Mesenchymal stem cell (in vitro differentiated cells and primary cell): ENCODE measurements at regions not wholly inside any gene's neighbourhood (a gene's known extent, or its start where the extent isn't known, plus 50 kb on each side); places are given as distances from the start of the nearest gene placed in this dataset.

Experiments
- DNase-seq: peaks from one replicate; pipeline ENCODE4 v3.0.0-alpha.2; 2013
- H2AFZ ChIP-seq: one replicate; pipeline ENCODE4 v1.6.1; 2013; ENCODE audit warnings: low read depth, mild to moderate bottlenecking, control low read depth, inconsistent platforms, low read length, moderate library complexity
- H2AK5ac ChIP-seq: 2 replicates; pipeline ENCODE4 v1.6.1; 2013; ENCODE audit warnings: low read length, moderate library complexity, mild to moderate bottlenecking, inconsistent platforms; ENCODE audit not compliant: severe bottlenecking
- H2BK120ac ChIP-seq: one replicate; pipeline ENCODE4 v1.6.1; 2013; ENCODE audit warnings: low read depth, mild to moderate bottlenecking, inconsistent platforms, low read length, moderate library complexity
- H2BK12ac ChIP-seq, 2 experiments: one replicate each; pipeline ENCODE4 v1.6.1; 2013; ENCODE audit warnings: inconsistent platforms in 2 of 2, low read length in 2 of 2, mild to moderate bottlenecking in 2 of 2, moderate library complexity in 2 of 2, control low read depth in 1 of 2
- H2BK15ac ChIP-seq: one replicate; pipeline ENCODE4 v1.6.1; 2013; ENCODE audit warnings: mild to moderate bottlenecking, low read depth, inconsistent platforms; ENCODE audit not compliant: poor library complexity, severe bottlenecking
- H2BK5ac ChIP-seq: 2 replicates; pipeline ENCODE4 v1.6.1; 2013; ENCODE audit warnings: low read depth, mild to moderate bottlenecking, low read length, control low read depth, inconsistent platforms; ENCODE audit not compliant: poor library complexity, severe bottlenecking
- H3K14ac ChIP-seq, 2 experiments: one replicate each; pipeline ENCODE4 v1.6.1; 2013; ENCODE audit warnings: inconsistent platforms in 2 of 2, low read length in 2 of 2, control low read depth in 1 of 2, mild to moderate bottlenecking in 1 of 2, moderate library complexity in 1 of 2
- H3K18ac ChIP-seq, 2 experiments: one replicate each; pipeline ENCODE4 v1.6.1; 2013; ENCODE audit warnings: inconsistent platforms in 2 of 2, low read length in 2 of 2, control low read depth in 1 of 2, low read depth in 1 of 2, mild to moderate bottlenecking in 1 of 2
- H3K23ac ChIP-seq, 2 experiments: one replicate each; pipeline ENCODE4 v1.6.1; 2013; ENCODE audit warnings: inconsistent platforms in 2 of 2, low read length in 2 of 2, mild to moderate bottlenecking in 2 of 2, moderate library complexity in 2 of 2, control low read depth in 1 of 2
- H3K27ac ChIP-seq: 2 replicates; pipeline ENCODE4 v1.5.1; 2013; ENCODE audit warnings: mild to moderate bottlenecking, moderate library complexity, low read length, control low read depth, inconsistent platforms; ENCODE audit not compliant: poor library complexity, severe bottlenecking
- H3K27me3 ChIP-seq, 2 experiments: 2 replicates each; pipeline versions ENCODE4 v1.6.1 to v1.7.0; 2013; ENCODE audit warnings: low read length in 2 of 2, mild to moderate bottlenecking in 2 of 2, moderate library complexity in 2 of 2, control low read depth in 1 of 2, inconsistent platforms in 1 of 2; ENCODE audit not compliant: control insufficient read depth in 1 of 2, insufficient read depth in 1 of 2
- H3K36me3 ChIP-seq, 2 experiments: 2 replicates each; pipeline versions ENCODE4 v1.6.1 to v1.7.0; 2013; ENCODE audit warnings: low read length in 2 of 2, control low read depth in 1 of 2, inconsistent platforms in 1 of 2, low read depth in 1 of 2, mild to moderate bottlenecking in 1 of 2; ENCODE audit not compliant: insufficient read depth in 2 of 2, control insufficient read depth in 1 of 2
- H3K4ac ChIP-seq, 2 experiments: one replicate each; pipeline ENCODE4 v1.6.1; 2013; ENCODE audit warnings: inconsistent platforms in 2 of 2, low read length in 2 of 2, mild to moderate bottlenecking in 2 of 2, moderate library complexity in 2 of 2, control low read depth in 1 of 2, low read depth in 1 of 2
- H3K4me1 ChIP-seq: 2 replicates; pipeline ENCODE4 v1.6.1; 2013; ENCODE audit warnings: low read depth, low read length, control low read depth; ENCODE audit not compliant: control insufficient read depth, insufficient read depth
- H3K4me2 ChIP-seq: 2 replicates; pipeline ENCODE4 v1.6.1; 2013; ENCODE audit warnings: low read length, mild to moderate bottlenecking, inconsistent platforms; ENCODE audit not compliant: poor library complexity, severe bottlenecking
- H3K4me3 ChIP-seq, 2 experiments: 2 replicates each; pipeline versions ENCODE4 v1.5.1 to v1.7.0; 2013; ENCODE audit warnings: low read length in 2 of 2, mild to moderate bottlenecking in 2 of 2, control low read depth in 1 of 2, low read depth in 1 of 2; ENCODE audit not compliant: insufficient read depth in 1 of 2
- H3K79me1 ChIP-seq: replicated peaks from 2 replicates; pipeline ENCODE4 v1.6.1; 2013; ENCODE audit warnings: mild to moderate bottlenecking, control low read depth, low read length, inconsistent platforms; ENCODE audit not compliant: poor library complexity, severe bottlenecking
- H3K9ac ChIP-seq: 2 replicates; pipeline ENCODE4 v1.7.0; 2013; ENCODE audit warnings: mild to moderate bottlenecking, low read length, moderate library complexity
- H3K9me3 ChIP-seq: 2 replicates; pipeline ENCODE4 v1.7.0; 2013; ENCODE audit warnings: mild to moderate bottlenecking, low read length; ENCODE audit not compliant: control insufficient read depth
- H4K8ac ChIP-seq: one replicate; pipeline ENCODE4 v1.6.1; 2013; ENCODE audit warnings: inconsistent platforms, mild to moderate bottlenecking, low read length, moderate library complexity
- H4K91ac ChIP-seq: one replicate; pipeline ENCODE4 v1.6.1; 2013; ENCODE audit warnings: mild to moderate bottlenecking, low read length, inconsistent platforms
- WGBS: methylation state at CpG from one replicate; pipeline ENCODE4 v1.1.7; 2013; ENCODE audit warnings: mixed read lengths; 5-methylcytosine and 5-hydroxymethylcytosine counted together

- Histone ChIP-seq H3K23ac (no peak overlapping the region), H4K8ac (no peak overlapping the region), H3K14ac (no peak overlapping the region), H2AK5ac (no peak overlapping the region), H2BK5ac (no peak overlapping the region), H3K27ac (no peak overlapping the region), H3K4me1 (peaks cover 1% of the 10 kb centered on the region), H2BK12ac (no peak overlapping the region), H2BK15ac (no peak overlapping the region), H3K18ac (no peak overlapping the region), H3K4me3 (no peak overlapping the region), H3K4ac (no peak overlapping the region), H3K9ac (no peak overlapping the region), H2AFZ (no peak overlapping the region), H3K9me3 (no peaks in the 10 kb centered on the region), H3K27me3 (no peaks in the 10 kb centered on the region), H3K36me3 (no peaks in the 10 kb centered on the region), H4K91ac (no peak overlapping the region), H3K79me1 (no peaks in the 10 kb centered on the region), H3K4me2 (no peak overlapping the region), H2BK120ac (no peak overlapping the region)
- 86% methylated on average over 2 of the region's 3 CpGs for WGBS
- peak; percentile 61 for DNase-seq
Observed at GRCh38 chr16:51549836-51550235, 398.8 kb upstream of the SALL1 start.

- no peak overlapping the region for H2BK120ac ChIP-seq
- no peak overlapping the region for H3K14ac ChIP-seq
- no peak overlapping the region for H3K4ac ChIP-seq
- no peaks in the 10 kb centered on the region for H3K9me3 ChIP-seq
- DNase-seq = no peak
- 86% methylated on average over 5 of the region's 6 CpGs for WGBS
- H4K91ac ChIP-seq = no peak overlapping the region
- H2BK12ac ChIP-seq = peak overlapping the region in 1 of 2 experiments; percentile 31
- H4K8ac ChIP-seq = peak overlapping the region; percentile 22
- H2AFZ ChIP-seq = no peak overlapping the region
- H2BK15ac ChIP-seq = no peak overlapping the region
- no peak overlapping the region for H3K23ac ChIP-seq
- no peak overlapping the region for H3K9ac ChIP-seq
- H3K18ac ChIP-seq = no peak overlapping the region
- H3K4me1 ChIP-seq = peaks cover 1% of the 10 kb centered on the region
- H3K4me2 ChIP-seq = no peak overlapping the region
- H3K79me1 ChIP-seq = no peaks in the 10 kb centered on the region
- H2AK5ac ChIP-seq = no peak overlapping the region
- no peak overlapping the region for H2BK5ac ChIP-seq
- no peaks in the 10 kb centered on the region for H3K36me3 ChIP-seq
- no peaks in the 10 kb centered on the region for H3K27me3 ChIP-seq
- H3K4me3 ChIP-seq = no peak overlapping the region
- H3K27ac ChIP-seq = no peak overlapping the region
Observed at GRCh38 chr16:51545951-51546350, 394.9 kb upstream of the SALL1 start.

- Histone ChIP-seq H3K27ac (no peak overlapping the region), H3K27me3 (no peaks in the 10 kb centered on the region), H2BK5ac (no peak overlapping the region), H3K36me3 (no peaks in the 10 kb centered on the region), H2BK120ac (no peak overlapping the region), H4K8ac (no peak overlapping the region), H3K4me1 (peaks cover 1% of the 10 kb centered on the region), H3K18ac (no peak overlapping the region), H3K14ac (no peak overlapping the region), H4K91ac (no peak overlapping the region), H2BK12ac (no peak overlapping the region), H3K4ac (no peak overlapping the region), H3K4me3 (no peak overlapping the region), H2AK5ac (no peak overlapping the region), H3K79me1 (no peaks in the 10 kb centered on the region), H2AFZ (no peak overlapping the region), H2BK15ac (no peak overlapping the region), H3K9me3 (no peaks in the 10 kb centered on the region), H3K9ac (no peak overlapping the region), H3K4me2 (peak overlapping the region; percentile 10), H3K23ac (no peak overlapping the region)
- 5% methylated on average over 10 of the region's 13 CpGs for WGBS
- DNase-seq = no peak
Observed at GRCh38 chr16:51544851-51545467, 393.9 kb upstream of the SALL1 start.

GRCh38 chr16:51543971-51544370, 392.9 kb upstream of the SALL1 start:
- Histone ChIP-seq H3K4me2 (no peak overlapping the region), H3K18ac (no peak overlapping the region), H3K27me3 (no peaks in the 10 kb centered on the region), H3K9ac (no peak overlapping the region), H2BK120ac (no peak overlapping the region), H2AFZ (no peak overlapping the region), H3K4ac (peak overlapping the region in 1 of 2 experiments; percentile 19), H4K91ac (no peak overlapping the region), H4K8ac (no peak overlapping the region), H3K14ac (no peak overlapping the region), H3K9me3 (no peaks in the 10 kb centered on the region), H3K36me3 (no peaks in the 10 kb centered on the region), H2BK15ac (peak overlapping the region; percentile 15), H2AK5ac (no peak overlapping the region), H3K79me1 (no peaks in the 10 kb centered on the region), H3K27ac (no peak overlapping the region), H2BK5ac (no peak overlapping the region), H2BK12ac (peak overlapping the region; percentile 38 to 52), H3K23ac (no peak overlapping the region), H3K4me3 (no peak overlapping the region), H3K4me1 (peaks cover 10% of the 10 kb centered on the region)
- no peak for DNase-seq
- 83% methylated on average over 9 of the region's 9 CpGs for WGBS
